ENCODE measurements at regions not wholly inside any gene's neighbourhood (a gene's known extent, or its start where the extent isn't known, plus 50 kb on each side); places are given as distances from the start of the nearest gene placed in this dataset.

DNA sequence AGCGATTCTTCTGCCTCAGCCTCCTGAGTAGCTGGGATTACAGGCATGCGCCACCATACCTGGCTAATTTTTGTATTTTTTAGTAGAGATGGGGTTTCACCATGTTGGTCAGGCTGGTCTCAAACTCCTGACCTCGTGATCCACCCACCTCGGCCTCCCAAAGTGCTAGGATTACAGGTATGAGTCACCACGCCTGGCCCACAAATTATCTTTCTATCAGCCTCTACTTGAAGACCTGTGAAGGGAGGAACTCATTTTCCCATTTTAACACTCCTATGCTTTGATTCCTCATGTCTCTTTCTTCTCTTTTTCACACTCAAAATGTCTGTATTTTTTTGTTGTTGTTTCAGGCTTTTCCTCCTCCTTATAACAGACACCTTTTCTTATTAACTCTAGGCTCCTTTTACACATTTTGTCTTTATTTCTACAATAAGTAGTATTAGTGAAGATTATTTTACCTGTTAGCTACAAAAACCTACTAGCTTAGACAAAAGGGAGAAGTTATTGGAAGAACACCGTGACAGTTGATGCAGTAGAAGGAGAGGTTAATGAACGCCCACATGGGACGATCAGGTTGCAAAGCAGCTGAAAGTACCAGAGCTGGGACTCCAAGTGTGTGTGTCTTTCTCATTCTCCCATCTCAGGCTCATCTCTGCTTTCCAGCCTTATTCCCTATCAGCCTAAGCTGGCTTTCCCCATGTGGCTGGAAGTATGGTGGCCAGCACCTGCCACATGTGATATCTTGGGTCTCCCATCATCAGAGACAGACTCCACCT, 97.6 kb upstream of the AGAP1 start:
- H3K4me1 ChIP-seq (replicated peaks in 1 of 2): peaks cover 0 to 6% of the 10 kb centered on the region in 2 donors
- ATAC-seq (replicated peaks in 6 of 8): no peak
- WGBS, 10 experiments: 68 to 95% (median 81%) methylated on average over 1 to 5 of the region's 8 CpGs; no CpG with 5 or more reads in 2 of the 10 experiments
- in situ Hi-C loops (cut with MboI; ENCODE audit: low pct_unique_long_range_greater_than_20kb in 2 of 9, low sequenced_read_pairs in 9 of 9, unreplicated experiment in 9 of 9): no loop called here
- H3K4me3 ChIP-seq: no peak overlapping the region
- H3K27ac ChIP-seq: no peak overlapping the region

DNA sequence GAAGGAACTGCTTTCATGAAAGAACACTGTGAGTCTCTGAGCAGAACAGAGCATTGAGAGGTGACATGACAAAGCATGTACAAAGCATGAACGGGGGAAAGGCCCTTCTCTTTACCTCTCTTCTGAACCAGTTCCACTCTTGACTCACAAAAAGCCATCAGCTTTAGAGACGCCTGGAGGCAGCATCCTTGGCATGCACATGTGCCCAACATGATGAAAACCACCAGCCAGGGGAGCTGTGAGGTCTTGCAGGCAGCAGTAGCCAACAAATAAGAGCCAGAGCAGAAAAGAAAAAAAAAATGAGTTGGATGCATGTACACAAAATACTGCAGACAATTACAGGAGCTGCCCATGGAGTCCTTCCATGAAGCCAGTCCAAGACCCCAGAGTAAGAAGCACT, 95.5 kb upstream of the AGAP1 start:
- Histone ChIP-seq H3K4me3 (no peak overlapping the region), H3K4me1 (replicated peaks in 1 of 2) (peaks cover 11 to 13% of the 10 kb centered on the region in 2 donors), H3K27ac (no peak overlapping the region)
- in situ Hi-C loops (cut with MboI; ENCODE audit: low pct_unique_long_range_greater_than_20kb in 2 of 9, low sequenced_read_pairs in 9 of 9, unreplicated experiment in 9 of 9): no loop called here
- 0 to 100% (median 67%) methylated on average over 1 of the region's 2 CpGs; no CpG with 5 or more reads in 1 of the 10 experiments for WGBS, 10 experiments
- ATAC-seq (replicated peaks in 6 of 8): no peak

DNA sequence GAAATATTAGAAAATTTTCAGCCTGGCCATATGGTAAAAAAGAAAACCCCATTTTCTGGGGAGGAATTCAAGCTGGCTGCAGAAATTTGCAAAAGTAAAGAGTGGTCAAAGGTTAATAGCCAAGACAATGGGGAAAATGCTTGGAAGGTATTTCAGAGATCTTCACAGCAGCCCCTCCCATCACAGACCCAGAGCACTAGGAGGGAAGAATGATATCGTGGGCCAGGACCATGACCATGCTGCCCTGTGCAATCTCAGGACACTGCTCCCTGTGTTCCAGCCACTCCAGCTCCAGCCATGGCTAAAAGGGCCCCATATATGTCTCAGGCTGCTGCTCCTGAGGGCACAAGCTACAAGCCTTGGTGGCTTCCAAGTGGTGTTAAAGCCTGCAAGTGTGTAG, 93.9 kb upstream of the AGAP1 start:
- no peak overlapping the region for H3K27ac ChIP-seq

DNA sequence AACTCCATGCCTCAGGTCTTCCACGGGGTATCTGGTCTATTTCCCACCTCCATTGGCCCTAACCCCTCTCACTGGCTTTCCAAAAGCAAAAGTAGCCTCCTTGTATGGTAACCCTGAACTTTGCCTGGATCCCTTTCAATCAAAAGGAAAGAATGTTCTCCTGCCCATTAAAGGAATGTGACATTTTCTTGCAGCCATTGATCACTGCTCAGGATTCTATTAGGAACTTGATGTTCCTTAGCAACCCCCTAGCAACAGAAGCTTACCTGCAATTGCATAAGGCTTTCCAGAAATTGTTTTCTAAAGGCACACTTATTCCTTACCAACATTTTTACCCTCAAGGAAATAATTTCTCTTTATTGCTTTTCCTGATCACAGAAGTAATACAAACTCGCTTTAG, 91.4 kb upstream of the AGAP1 start:
- H3K4me3 ChIP-seq: no peak overlapping the region
- no peak overlapping the region for H3K27ac ChIP-seq
- WGBS, 10 experiments: 0 to 100% (median 60%) methylated on average over 1 to 2 of the region's 2 CpGs; no CpG with 5 or more reads in 3 of the 10 experiments
- peaks cover 11 to 14% of the 10 kb centered on the region in 2 donors for H3K4me1 ChIP-seq (replicated peaks in 1 of 2)
- in situ Hi-C loops (cut with MboI; ENCODE audit: low pct_unique_long_range_greater_than_20kb in 2 of 9, low sequenced_read_pairs in 9 of 9, unreplicated experiment in 9 of 9): no loop called here
- ATAC-seq (replicated peaks in 6 of 8): peak in 2 of 8 experiments; percentile 56 to 61

More for the DNA sequence above, 93.9 kb upstream of the AGAP1 start:
- ATAC-seq (replicated peaks in 6 of 8): no peak
- 17 to 88% (median 40%) methylated on average over 1 of the region's 1 CpG; no CpG with 5 or more reads in 5 of the 10 experiments for WGBS, 10 experiments
- Histone ChIP-seq H3K4me1 (replicated peaks in 1 of 2) (peaks cover 11 to 14% of the 10 kb centered on the region in 2 donors), H3K4me3 (no peak overlapping the region)
- in situ Hi-C loops (cut with MboI; ENCODE audit: low pct_unique_long_range_greater_than_20kb in 2 of 9, low sequenced_read_pairs in 9 of 9, unreplicated experiment in 9 of 9): no loop called here

DNA sequence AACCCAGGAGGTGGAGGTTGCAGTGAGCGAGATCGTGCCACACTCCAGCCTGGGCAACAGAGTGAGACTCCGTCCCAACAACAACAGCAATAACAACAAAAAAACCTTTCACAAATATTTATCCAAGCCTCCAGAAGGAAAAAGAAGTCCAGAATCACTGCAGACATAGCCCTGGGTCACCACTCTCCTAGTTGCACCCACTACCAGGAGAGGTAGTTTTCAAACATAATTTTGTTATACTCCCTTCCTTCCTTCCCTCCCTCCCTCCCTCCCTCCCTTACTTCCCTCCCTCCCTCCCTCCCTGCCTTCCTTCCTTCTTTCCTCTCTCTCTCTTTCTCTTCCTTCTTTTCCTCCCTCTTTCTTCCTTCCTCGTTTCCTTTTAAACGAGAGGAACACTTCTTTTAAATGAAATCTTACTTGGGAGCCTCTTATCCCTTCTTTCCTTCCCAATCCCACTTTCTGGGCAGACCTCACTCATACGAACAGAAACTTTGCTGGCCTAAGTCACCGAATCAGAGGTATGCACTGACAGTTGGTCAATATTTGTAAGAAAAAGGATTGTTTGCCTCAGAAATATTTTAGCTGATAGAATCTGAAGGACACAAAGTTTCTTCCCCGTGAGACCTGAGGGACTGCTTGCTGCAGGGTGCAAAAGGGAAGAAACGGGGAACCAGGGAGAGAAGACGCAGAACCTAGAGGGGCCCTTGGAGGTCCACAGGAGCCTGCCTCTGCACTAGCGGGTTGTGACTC, 88.1 kb upstream of the AGAP1 start:
- Histone ChIP-seq H3K4me3 (no peak overlapping the region), H3K4me1 (replicated peaks in 1 of 2) (peaks cover 11 to 14% of the 10 kb centered on the region in 2 donors), H3K27ac (no peak overlapping the region)
- in situ Hi-C loops (cut with MboI; ENCODE audit: low pct_unique_long_range_greater_than_20kb in 2 of 9, low sequenced_read_pairs in 9 of 9, unreplicated experiment in 9 of 9): no loop called here
- no peak for ATAC-seq (replicated peaks in 6 of 8)
- WGBS, 10 experiments: 38 to 98% (median 85%) methylated on average over 3 to 8 of the region's 11 CpGs; no CpG with 5 or more reads in 2 of the 10 experiments

DNA sequence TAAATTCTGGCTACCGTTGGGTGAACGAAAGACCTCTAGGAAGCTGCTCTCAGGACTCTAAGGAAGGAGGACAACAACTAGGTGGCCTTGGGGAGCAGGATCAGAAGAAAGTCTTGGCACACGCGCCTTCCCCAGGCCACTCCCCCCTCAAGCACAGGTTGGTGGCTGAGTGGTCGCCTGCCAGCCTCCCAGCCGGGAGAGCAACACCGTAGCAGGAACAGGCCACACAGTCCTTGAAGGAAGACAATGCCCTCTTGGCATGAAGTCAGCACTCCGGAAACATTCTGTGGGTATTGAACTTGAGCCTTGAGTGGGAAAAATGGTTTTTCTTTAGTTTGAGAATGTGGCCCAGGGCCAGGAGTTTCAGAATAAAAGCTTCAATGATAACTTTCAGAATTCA, 87.4 kb upstream of the AGAP1 start:
- 57 to 94% (median 77%) methylated on average over 1 to 4 of the region's 8 CpGs; no CpG with 5 or more reads in 4 of the 10 experiments for WGBS, 10 experiments
- in situ Hi-C loops (cut with MboI; ENCODE audit: low pct_unique_long_range_greater_than_20kb in 2 of 9, low sequenced_read_pairs in 9 of 9, unreplicated experiment in 9 of 9): no loop called here
- peak in 3 of 8 experiments; percentile 49 to 87 (median 60) for ATAC-seq (replicated peaks in 6 of 8)
- no peak overlapping the region for H3K4me3 ChIP-seq
- H3K27ac ChIP-seq: no peak overlapping the region
- H3K4me1 ChIP-seq (replicated peaks in 1 of 2): peaks cover 11 to 14% of the 10 kb centered on the region in 2 donors

DNA sequence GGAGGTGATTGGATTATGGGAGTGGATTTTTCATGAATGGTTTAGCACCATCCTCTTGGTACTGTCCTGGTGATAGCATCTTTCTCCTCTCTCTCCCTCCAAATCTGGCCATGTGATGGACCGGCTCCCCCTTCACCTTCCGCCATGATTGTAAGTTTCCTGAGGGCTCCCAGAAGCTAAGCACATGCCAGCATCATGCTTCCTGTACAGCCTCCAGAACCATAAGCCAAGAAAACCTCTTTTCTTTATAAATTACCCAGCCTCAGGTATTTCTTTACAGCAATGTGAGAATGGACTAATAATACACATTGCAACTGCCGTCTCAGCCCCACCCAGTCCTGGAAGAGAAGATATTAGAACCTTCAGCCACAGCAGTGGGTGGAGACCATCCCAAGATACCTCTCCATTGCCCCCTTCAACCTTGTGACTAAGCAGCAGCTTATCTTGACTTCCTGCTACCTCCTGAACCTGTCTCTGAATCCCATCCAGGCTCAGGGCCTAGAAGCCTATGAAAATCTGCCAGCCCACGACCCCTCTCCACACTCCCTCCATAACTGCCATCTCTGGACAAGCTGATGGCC, 81.8 kb upstream of the AGAP1 start:
- no peak overlapping the region for H3K4me3 ChIP-seq

DNA sequence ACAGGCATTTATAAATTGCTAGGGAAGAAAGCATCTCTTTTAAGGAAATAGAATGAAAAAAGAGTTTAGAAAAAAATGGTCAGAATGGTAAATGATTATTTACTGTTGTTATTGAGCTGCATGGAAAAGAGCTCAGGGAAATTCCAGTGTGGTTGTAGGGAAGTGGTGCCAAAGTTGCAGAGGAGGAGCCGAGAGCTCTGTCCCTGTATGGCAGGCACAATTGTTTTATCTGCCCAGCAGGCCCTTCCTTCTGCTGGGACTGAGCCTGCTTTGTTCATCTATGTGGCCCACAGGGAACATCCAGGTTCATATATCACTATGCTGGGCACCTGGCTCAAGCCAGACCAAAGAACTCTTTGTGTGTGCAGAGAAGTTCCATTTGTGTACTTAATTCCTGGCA, 80.8 kb upstream of the AGAP1 start:
- in situ Hi-C loops (cut with MboI; ENCODE audit: low pct_unique_long_range_greater_than_20kb in 2 of 9, low sequenced_read_pairs in 9 of 9, unreplicated experiment in 9 of 9): no loop called here
- H3K27ac ChIP-seq: no peak overlapping the region
- WGBS, 10 experiments: 0 to 88% (median 67%) methylated on average over 1 of the region's 1 CpG; no CpG with 5 or more reads in 3 of the 10 experiments
- no peak for ATAC-seq (replicated peaks in 6 of 8)
- H3K4me3 ChIP-seq: no peak overlapping the region
- H3K4me1 ChIP-seq (replicated peaks in 1 of 2): peaks cover 5 to 7% of the 10 kb centered on the region in 2 donors

More for the DNA sequence above, 81.8 kb upstream of the AGAP1 start:
- ATAC-seq (replicated peaks in 6 of 8): no peak
- H3K4me1 ChIP-seq (replicated peaks in 1 of 2): peaks cover 1 to 2% of the 10 kb centered on the region in 2 donors
- no peak overlapping the region for H3K27ac ChIP-seq
- whole genome bisulfite sequencing, 10 experiments: 63 to 100% (median 80%) methylated on average over 1 to 3 of the region's 4 CpGs; no CpG with 5 or more reads in 5 of the 10 experiments
- in situ Hi-C loops (cut with MboI; ENCODE audit: low pct_unique_long_range_greater_than_20kb in 2 of 9, low sequenced_read_pairs in 9 of 9, unreplicated experiment in 9 of 9): no loop called here

DNA sequence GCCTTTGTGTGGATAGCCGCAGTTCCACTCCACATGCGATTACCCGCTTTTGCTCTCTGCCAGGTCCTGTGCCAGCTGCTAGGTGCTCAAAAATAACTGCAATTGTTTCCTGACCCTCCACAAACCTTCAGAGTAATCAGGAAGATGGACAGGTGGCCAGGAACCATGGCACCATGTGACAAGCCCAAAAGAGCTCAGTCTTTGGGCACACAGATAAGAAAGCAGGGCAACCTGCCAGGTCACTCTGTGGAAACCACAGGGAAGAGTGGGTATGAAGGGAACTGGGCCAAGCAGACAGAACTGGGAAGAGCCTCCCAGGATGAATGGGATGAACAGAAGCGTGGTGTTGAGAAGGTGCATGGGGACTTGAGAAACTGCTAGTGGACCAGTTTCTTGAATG, 79.4 kb upstream of the AGAP1 start:
- in situ Hi-C loops (cut with MboI; ENCODE audit: low pct_unique_long_range_greater_than_20kb in 2 of 9, low sequenced_read_pairs in 9 of 9, unreplicated experiment in 9 of 9): no loop called here
- ATAC-seq (replicated peaks in 6 of 8): no peak
- WGBS, 10 experiments: 40 to 100% (median 100%) methylated on average over 1 to 3 of the region's 4 CpGs; no CpG with 5 or more reads in 5 of the 10 experiments
- Histone ChIP-seq H3K4me3 (no peak overlapping the region), H3K4me1 (replicated peaks in 1 of 2) (peaks cover 5 to 7% of the 10 kb centered on the region in 2 donors), H3K27ac (no peak overlapping the region)

DNA sequence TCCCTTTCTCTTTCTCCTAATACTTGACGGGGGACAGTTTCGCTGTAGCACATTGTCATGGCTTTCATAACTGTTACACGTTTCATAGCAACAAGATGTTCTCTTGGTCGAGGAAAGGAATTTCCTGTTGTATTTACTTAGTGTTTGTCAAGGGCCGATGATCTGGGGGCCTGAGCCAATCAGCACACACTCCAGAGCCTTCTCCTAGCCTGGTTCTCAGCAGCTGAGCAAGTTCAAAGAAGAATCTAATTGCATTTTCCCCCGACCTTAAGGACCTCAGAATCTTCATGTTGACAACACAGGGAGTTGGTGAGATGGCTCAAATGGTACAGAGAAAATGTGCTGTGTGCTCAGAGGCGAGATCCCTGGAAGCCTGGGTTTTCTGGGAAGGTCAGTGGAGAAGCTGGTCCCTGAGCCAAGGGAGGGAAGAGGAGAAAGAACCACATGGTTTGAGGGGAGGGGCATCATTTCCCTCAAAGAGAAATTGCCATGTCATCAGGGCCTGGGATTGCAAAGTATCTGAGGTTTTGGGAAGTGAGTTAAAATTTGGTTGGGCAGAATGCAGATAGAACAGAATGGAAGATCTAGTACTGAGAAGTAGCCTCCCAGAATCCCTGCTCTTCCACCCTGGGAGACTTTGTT, 76.9 kb upstream of the AGAP1 start:
- Histone ChIP-seq H3K4me1 (replicated peaks in 1 of 2) (peaks cover 5 to 7% of the 10 kb centered on the region in 2 donors), H3K4me3 (no peak overlapping the region), H3K27ac (no peak overlapping the region)
- ATAC-seq (replicated peaks in 6 of 8): peak in 6 of 8 experiments; percentile 31 to 92 (median 62)
- in situ Hi-C loops (cut with MboI; ENCODE audit: low pct_unique_long_range_greater_than_20kb in 2 of 9, low sequenced_read_pairs in 9 of 9, unreplicated experiment in 9 of 9): no loop called here
- 0 to 72% (median 48%) methylated on average over 1 to 7 of the region's 7 CpGs; no CpG with 5 or more reads in 2 of the 10 experiments for WGBS, 10 experiments

DNA sequence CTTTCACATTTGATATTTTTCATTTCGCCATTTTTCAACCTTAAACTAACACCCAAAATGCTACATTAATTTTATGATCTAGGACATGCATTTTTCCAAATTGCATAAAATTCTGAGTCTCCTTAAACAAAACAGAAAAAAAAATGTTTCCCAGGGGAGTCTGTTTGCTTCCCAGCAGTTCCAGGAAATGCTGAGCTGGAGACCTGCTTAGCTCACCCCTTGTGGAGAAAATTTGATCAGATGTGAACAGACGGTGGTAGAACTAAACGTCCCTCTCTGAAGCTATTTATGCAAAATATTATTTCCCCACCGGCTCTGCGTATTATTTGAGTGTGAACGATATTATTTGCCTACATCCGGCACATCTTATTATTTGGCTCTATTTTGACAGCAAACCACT, 74.9 kb upstream of the AGAP1 start:
- ATAC-seq (replicated peaks in 6 of 8): peak in 2 of 8 experiments; percentile 51
- Histone ChIP-seq H3K4me1 (replicated peaks in 1 of 2) (peaks cover 5 to 7% of the 10 kb centered on the region in 2 donors), H3K4me3 (no peak overlapping the region), H3K27ac (no peak overlapping the region)
- 60 to 100% (median 82%) methylated on average over 1 to 7 of the region's 7 CpGs; no CpG with 5 or more reads in 1 of the 10 experiments for WGBS, 10 experiments
- in situ Hi-C loops (cut with MboI; ENCODE audit: low pct_unique_long_range_greater_than_20kb in 2 of 9, low sequenced_read_pairs in 9 of 9, unreplicated experiment in 9 of 9): no loop called here

DNA sequence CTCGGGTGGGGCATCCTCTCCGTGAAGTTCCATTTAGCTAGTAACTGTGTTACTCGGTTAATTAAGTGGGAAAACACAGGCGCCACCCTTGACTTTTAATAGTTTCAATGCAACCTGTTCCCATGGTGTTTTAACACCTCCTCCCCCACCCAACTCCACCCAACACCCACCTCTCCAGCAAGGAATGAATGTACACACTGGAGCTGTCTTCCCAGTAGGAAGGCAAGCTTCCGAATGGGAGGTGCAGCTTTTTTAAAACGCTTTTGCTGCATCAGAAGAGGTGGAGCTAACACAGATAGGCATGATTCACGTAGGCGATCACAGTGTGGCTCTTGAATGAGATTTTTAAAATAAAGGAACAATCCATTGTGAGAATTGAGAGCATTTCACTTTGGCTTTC, 73.8 kb upstream of the AGAP1 start:
- peak in 1 of 8 experiments; percentile 31 for ATAC-seq (replicated peaks in 6 of 8)
- H3K27ac ChIP-seq: no peak overlapping the region
- peaks cover 5 to 7% of the 10 kb centered on the region in 2 donors for H3K4me1 ChIP-seq (replicated peaks in 1 of 2)
- in situ Hi-C loops (cut with MboI; ENCODE audit: low pct_unique_long_range_greater_than_20kb in 2 of 9, low sequenced_read_pairs in 9 of 9, unreplicated experiment in 9 of 9): no loop called here
- WGBS, 10 experiments: 20 to 100% (median 76%) methylated on average over 1 to 8 of the region's 8 CpGs; no CpG with 5 or more reads in 1 of the 10 experiments
- no peak overlapping the region for H3K4me3 ChIP-seq

Measured in motor neuron (in vitro differentiated cells).